ENCODE measurements at regions not wholly inside any gene's neighbourhood (a gene's known extent, or its start where the extent isn't known, plus 50 kb on each side); places are given as distances from the start of the nearest gene placed in this dataset.

DNA sequence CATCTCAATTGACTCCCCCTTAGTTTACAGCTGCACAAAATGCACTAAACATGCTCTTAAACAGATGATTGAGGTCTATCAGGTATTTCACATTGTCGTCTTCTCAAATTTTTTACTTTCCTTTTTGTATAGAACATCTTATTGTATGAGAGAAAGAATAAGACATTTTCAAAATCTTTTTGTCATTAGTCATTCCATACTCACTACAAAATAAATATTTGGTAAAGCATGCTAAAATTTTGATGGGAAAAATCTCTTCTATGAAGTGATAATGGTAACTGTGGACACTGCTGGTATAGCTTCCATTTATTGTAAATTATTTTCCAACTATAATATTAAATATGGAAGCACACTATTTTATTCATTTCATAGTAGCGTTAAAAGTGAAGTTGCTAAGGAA is 185.6 kb upstream of the FSTL5 start:
- Mint-ChIP-seq H3K4me1 (ENCODE audit: unreplicated experiment) (peaks cover 12% of the 10 kb centered on the region), H3K27ac (ENCODE audit: unreplicated experiment) (no peak overlapping the region), H3K36me3 (ENCODE audit: low read depth, unreplicated experiment) (no peaks in the 10 kb centered on the region), H3K27me3 (ENCODE audit: unreplicated experiment) (peaks cover 2% of the 10 kb centered on the region), H3K4me3 (ENCODE audit: unreplicated experiment) (no peak overlapping the region), H3K9me3 (ENCODE audit: unreplicated experiment) (no peaks in the 10 kb centered on the region)
- TF ChIP-seq, protein P1, sequence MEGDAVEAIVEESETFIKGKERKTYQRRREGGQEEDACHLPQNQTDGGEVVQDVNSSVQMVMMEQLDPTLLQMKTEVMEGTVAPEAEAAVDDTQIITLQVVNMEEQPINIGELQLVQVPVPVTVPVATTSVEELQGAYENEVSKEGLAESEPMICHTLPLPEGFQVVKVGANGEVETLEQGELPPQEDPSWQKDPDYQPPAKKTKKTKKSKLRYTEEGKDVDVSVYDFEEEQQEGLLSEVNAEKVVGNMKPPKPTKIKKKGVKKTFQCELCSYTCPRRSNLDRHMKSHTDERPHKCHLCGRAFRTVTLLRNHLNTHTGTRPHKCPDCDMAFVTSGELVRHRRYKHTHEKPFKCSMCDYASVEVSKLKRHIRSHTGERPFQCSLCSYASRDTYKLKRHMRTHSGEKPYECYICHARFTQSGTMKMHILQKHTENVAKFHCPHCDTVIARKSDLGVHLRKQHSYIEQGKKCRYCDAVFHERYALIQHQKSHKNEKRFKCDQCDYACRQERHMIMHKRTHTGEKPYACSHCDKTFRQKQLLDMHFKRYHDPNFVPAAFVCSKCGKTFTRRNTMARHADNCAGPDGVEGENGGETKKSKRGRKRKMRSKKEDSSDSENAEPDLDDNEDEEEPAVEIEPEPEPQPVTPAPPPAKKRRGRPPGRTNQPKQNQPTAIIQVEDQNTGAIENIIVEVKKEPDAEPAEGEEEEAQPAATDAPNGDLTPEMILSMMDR (IDR thresholded peaks at IDR 0.05; ENCODE audit: unreplicated experiment): no peak
- no peak for DNase-seq (ENCODE audit: low spot score)

DNA sequence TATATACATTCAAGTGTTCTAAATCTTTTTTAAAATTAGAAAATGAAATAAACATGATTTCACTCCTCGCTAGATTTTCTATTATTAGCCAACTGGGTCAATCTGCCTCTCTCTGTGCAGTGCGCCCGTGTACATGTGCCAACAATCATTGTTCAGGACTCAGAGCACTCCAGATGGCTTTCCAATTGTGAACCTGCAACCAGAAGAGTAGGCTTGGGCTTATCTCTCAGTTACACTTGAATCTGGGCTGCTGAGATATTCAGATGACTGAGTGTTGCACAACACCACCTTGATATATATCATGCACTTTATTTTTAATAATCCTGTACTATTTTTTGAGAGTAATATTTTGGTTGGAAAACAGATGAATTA is 184.0 kb upstream of the FSTL5 start:
- Mint-ChIP-seq H3K27ac (ENCODE audit: unreplicated experiment) (no peak overlapping the region), H3K27me3 (ENCODE audit: unreplicated experiment) (peaks cover 2% of the 10 kb centered on the region), H3K36me3 (ENCODE audit: low read depth, unreplicated experiment) (no peaks in the 10 kb centered on the region), H3K9me3 (ENCODE audit: unreplicated experiment) (no peaks in the 10 kb centered on the region), H3K4me1 (ENCODE audit: unreplicated experiment) (peaks cover 12% of the 10 kb centered on the region), H3K4me3 (ENCODE audit: unreplicated experiment) (no peak overlapping the region)
- TF ChIP-seq, protein P1 (IDR thresholded peaks at IDR 0.05; ENCODE audit: unreplicated experiment): no peak
- DNase-seq (ENCODE audit: low spot score): peak; percentile 5

DNA sequence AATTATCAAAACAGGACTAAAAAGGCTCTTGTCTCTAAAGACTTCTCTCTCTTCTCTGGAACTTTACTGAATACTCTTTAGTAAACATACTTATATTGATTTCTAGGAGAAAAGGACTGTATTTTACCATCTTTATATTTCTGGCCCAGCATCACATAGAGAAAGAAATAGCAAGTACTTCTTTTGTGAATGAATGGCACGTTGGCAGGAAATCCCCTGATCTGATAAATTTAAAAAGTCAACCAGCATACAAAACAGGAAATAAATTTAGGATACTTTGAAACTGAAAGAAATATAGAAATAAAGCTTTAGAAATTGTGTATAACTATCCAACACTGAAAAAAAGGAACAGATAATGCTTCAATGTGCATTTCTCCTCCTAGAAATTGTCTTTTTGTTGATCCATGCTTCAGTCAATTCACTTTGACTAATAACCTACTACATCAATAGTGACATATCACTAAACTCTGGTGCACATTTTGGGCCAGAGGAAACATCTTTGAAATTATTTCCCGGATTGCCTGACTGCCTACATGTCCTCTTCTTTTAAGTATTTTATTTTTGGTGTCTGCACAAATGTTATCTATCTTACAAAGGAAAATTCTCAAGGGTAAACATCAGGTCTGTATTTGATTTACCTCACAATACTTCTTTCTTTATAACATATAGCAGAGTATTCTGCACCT is 183.5 kb upstream of the FSTL5 start:
- Mint-ChIP-seq H3K4me1 (ENCODE audit: unreplicated experiment) (peaks cover 12% of the 10 kb centered on the region), H3K4me3 (ENCODE audit: unreplicated experiment) (no peak overlapping the region), H3K36me3 (ENCODE audit: low read depth, unreplicated experiment) (no peaks in the 10 kb centered on the region), H3K9me3 (ENCODE audit: unreplicated experiment) (no peaks in the 10 kb centered on the region), H3K27me3 (ENCODE audit: unreplicated experiment) (peaks cover 2% of the 10 kb centered on the region), H3K27ac (ENCODE audit: unreplicated experiment) (no peak overlapping the region)
- DNase-seq (ENCODE audit: low spot score): no peak
- TF ChIP-seq, protein P1 (IDR thresholded peaks at IDR 0.05; ENCODE audit: unreplicated experiment): no peak

DNA sequence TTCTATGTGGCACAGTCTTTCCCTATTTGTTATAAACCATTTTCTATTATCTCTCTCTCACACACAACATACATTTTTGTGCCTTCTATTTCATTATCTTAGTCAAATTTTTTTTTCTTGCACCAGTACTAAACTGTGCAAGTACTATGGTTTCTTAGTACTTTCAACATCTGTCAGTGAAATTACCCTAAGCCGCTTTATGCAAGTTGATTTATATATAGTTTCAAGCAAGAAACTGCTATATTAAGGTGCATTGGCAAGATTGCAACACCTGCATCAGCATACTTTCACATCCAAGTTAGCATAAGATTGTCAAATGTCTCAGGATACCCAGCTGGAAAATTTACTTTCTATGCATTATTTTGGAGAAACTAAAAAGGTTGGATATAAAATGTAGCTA is 180.2 kb upstream of the FSTL5 start:
- no peak for DNase-seq (ENCODE audit: low spot score)
- TF ChIP-seq, protein P1 (IDR thresholded peaks at IDR 0.05; ENCODE audit: unreplicated experiment): no peak
- H3K27me3 Mint-ChIP-seq (ENCODE audit: unreplicated experiment): peaks cover 2% of the 10 kb centered on the region
- no peaks in the 10 kb centered on the region for H3K36me3 Mint-ChIP-seq (ENCODE audit: low read depth, unreplicated experiment)
- H3K9me3 Mint-ChIP-seq (ENCODE audit: unreplicated experiment): no peaks in the 10 kb centered on the region
- no peak overlapping the region for H3K27ac Mint-ChIP-seq (ENCODE audit: unreplicated experiment)
- H3K4me1 Mint-ChIP-seq (ENCODE audit: unreplicated experiment): peaks cover 12% of the 10 kb centered on the region
- no peak overlapping the region for H3K4me3 Mint-ChIP-seq (ENCODE audit: unreplicated experiment)

DNA sequence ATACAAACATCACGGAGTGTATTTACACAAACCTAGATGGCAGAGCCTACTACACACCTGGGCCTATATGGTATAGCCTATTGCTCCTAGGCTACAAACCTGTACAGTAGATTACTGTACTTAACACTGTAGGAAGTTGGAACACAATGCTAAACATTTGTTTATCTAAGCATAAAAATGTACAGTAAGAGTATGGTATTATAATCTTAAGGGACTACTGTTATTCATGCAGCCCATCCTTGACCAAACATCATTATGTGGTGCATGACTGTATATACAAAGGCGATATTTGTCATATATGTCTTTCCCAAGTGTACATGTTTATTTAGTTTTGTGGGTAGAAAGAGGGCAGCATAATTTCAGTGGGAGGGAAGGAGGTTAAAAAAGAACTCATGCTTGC is 177.7 kb upstream of the FSTL5 start:
- Mint-ChIP-seq H3K4me3 (ENCODE audit: unreplicated experiment) (no peak overlapping the region), H3K27me3 (ENCODE audit: unreplicated experiment) (no peaks in the 10 kb centered on the region), H3K9me3 (ENCODE audit: unreplicated experiment) (no peaks in the 10 kb centered on the region), H3K27ac (ENCODE audit: unreplicated experiment) (no peak overlapping the region), H3K36me3 (ENCODE audit: low read depth, unreplicated experiment) (no peaks in the 10 kb centered on the region), H3K4me1 (ENCODE audit: unreplicated experiment) (peaks cover 3% of the 10 kb centered on the region)
- TF ChIP-seq, protein P1 (IDR thresholded peaks at IDR 0.05; ENCODE audit: unreplicated experiment): no peak
- DNase-seq (ENCODE audit: low spot score): no peak

Data from endothelial cell (in vitro differentiated cells).